ENCODE measurements at regions not wholly inside any gene's neighbourhood (a gene's known extent, or its start where the extent isn't known, plus 50 kb on each side); places are given as distances from the start of the nearest gene placed in this dataset.

GRCh38 chr4:104747635-104748034 lies 252.9 kb upstream of the CXXC4 start:
- Histone ChIP-seq H3K4me3 (ENCODE audit: low read depth, low read length, poor library complexity, severe bottlenecking) (no peak overlapping the region), H4K20me1 (ENCODE audit: insufficient read depth, low read length) (no peaks in the 10 kb centered on the region), H3K79me2 (ENCODE audit: insufficient read depth, low read depth, low read length) (no peaks in the 10 kb centered on the region), H3K4me2 (ENCODE audit: low read length) (no peak overlapping the region), H3K9me3 (ENCODE audit: low read length) (no peaks in the 10 kb centered on the region), H3K9me2 (ENCODE audit: insufficient read depth, low read length) (no peaks in the 10 kb centered on the region), H3K36me3 (ENCODE audit: insufficient read depth, low read length) (no peaks in the 10 kb centered on the region), H2AFZ (ENCODE audit: low read length) (no peak overlapping the region), H3K4me1 (ENCODE audit: insufficient read depth, low read length, poor library complexity, severe bottlenecking) (peaks cover 9% of the 10 kb centered on the region), H3K27ac (ENCODE audit: low read depth, low read length, poor library complexity, severe bottlenecking) (no peak overlapping the region)
- TF ChIP-seq CTCF (conservative IDR thresholded peaks at IDR 0.05; ENCODE audit: low read length): no peak
- no peak for TF ChIP-seq EZH2phosphoT487 (IDR thresholded peaks at IDR 0.05; ENCODE audit: borderline replicate concordance, low read depth, low read length)
- POLR2A ChIA-PET: interaction anchor here (0.7 kb wide), 1 partner anchor 124 kb away, joined by 3 read pairs; no protein-coding TSS in a partner anchor
- no peak for DNase-seq (ENCODE audit: low spot score)
- intact Hi-C loops (cut with micrococcal nuclease; ENCODE audit: unreplicated experiment): no loop called here
- BruUV-seq (replicated peaks): no TSS peak
- CTCF ChIA-PET (ENCODE audit: unreplicated experiment): no interaction called here

- Histone ChIP-seq H3K4me2 (ENCODE audit: low read length) (0 out of 2 replicates have a peak overlapping the region, but pooled peaks have one; percentile 1), H3K9me2 (ENCODE audit: insufficient read depth, low read length) (no peaks in the 10 kb centered on the region), H3K27ac (ENCODE audit: low read depth, low read length, poor library complexity, severe bottlenecking) (no peak overlapping the region), H3K4me3 (ENCODE audit: low read depth, low read length, poor library complexity, severe bottlenecking) (no peak overlapping the region), H3K79me2 (ENCODE audit: insufficient read depth, low read depth, low read length) (no peaks in the 10 kb centered on the region), H4K20me1 (ENCODE audit: insufficient read depth, low read length) (no peaks in the 10 kb centered on the region), H3K4me1 (ENCODE audit: insufficient read depth, low read length, poor library complexity, severe bottlenecking) (no peaks in the 10 kb centered on the region), H3K36me3 (ENCODE audit: insufficient read depth, low read length) (no peaks in the 10 kb centered on the region), H2AFZ (ENCODE audit: low read length) (no peak overlapping the region), H3K9me3 (ENCODE audit: low read length) (no peaks in the 10 kb centered on the region)
- BruUV-seq (replicated peaks): no TSS peak
- intact Hi-C loops (cut with micrococcal nuclease; ENCODE audit: unreplicated experiment): no loop called here
- ChIA-PET POLR2A (no interaction called here), CTCF (ENCODE audit: unreplicated experiment) (no interaction called here)
- TF ChIP-seq EZH2phosphoT487 (IDR thresholded peaks at IDR 0.05; ENCODE audit: borderline replicate concordance, low read depth, low read length): no peak
- TF ChIP-seq CTCF (conservative IDR thresholded peaks at IDR 0.05; ENCODE audit: low read length): no peak
- DNase-seq (ENCODE audit: low spot score): no peak
These were observed 254.4 kb upstream of the CXXC4 start for GRCh38 chr4:104749062-104749461.

- ChIA-PET CTCF (ENCODE audit: unreplicated experiment) (no interaction called here), POLR2A (no interaction called here)
- no peak overlapping the region for H3K4me2 ChIP-seq (ENCODE audit: low read length)
- H4K20me1 ChIP-seq (ENCODE audit: insufficient read depth, low read length): no peaks in the 10 kb centered on the region
- H3K27ac ChIP-seq (ENCODE audit: low read depth, low read length, poor library complexity, severe bottlenecking): no peak overlapping the region
- H2AFZ ChIP-seq (ENCODE audit: low read length): no peak overlapping the region
- BruUV-seq (replicated peaks): no TSS peak
- no peak for DNase-seq (ENCODE audit: low spot score)
- no peak overlapping the region for H3K4me3 ChIP-seq (ENCODE audit: low read depth, low read length, poor library complexity, severe bottlenecking)
- TF ChIP-seq CTCF (conservative IDR thresholded peaks at IDR 0.05; ENCODE audit: low read length): no peak
- TF ChIP-seq EZH2phosphoT487 (IDR thresholded peaks at IDR 0.05; ENCODE audit: borderline replicate concordance, low read depth, low read length): no peak
- H3K36me3 ChIP-seq (ENCODE audit: insufficient read depth, low read length): no peaks in the 10 kb centered on the region
- no peaks in the 10 kb centered on the region for H3K9me3 ChIP-seq (ENCODE audit: low read length)
- no peaks in the 10 kb centered on the region for H3K4me1 ChIP-seq (ENCODE audit: insufficient read depth, low read length, poor library complexity, severe bottlenecking)
- intact Hi-C loops (cut with micrococcal nuclease; ENCODE audit: unreplicated experiment): no loop called here
- no peaks in the 10 kb centered on the region for H3K9me2 ChIP-seq (ENCODE audit: insufficient read depth, low read length)
- H3K79me2 ChIP-seq (ENCODE audit: insufficient read depth, low read depth, low read length): no peaks in the 10 kb centered on the region
These were observed 255.3 kb upstream of the CXXC4 start for GRCh38 chr4:104750008-104750407.
